GM12891 (cell line): ENCODE measurements at regions not wholly inside any gene's neighbourhood (a gene's known extent, or its start where the extent isn't known, plus 50 kb on each side); places are given as distances from the start of the nearest gene placed in this dataset.

ENCODE experiments used
- PAX5 ChIP-seq: IDR thresholded peaks from 2 replicates; pipeline ENCODE4 v1.6.1; 2011; ENCODE audit warnings: low read length, moderate library complexity, mild to moderate bottlenecking; ENCODE audit not compliant: insufficient read depth, severe bottlenecking
- POLR2A ChIP-seq: IDR thresholded peaks from 2 replicates; pipeline ENCODE4 v1.6.1; 2011; ENCODE audit warnings: low read depth, low read length, control low read depth
- POLR2AphosphoS5 ChIP-seq: IDR thresholded peaks from 2 replicates; pipeline ENCODE4 v1.6.1; 2011; ENCODE audit warnings: low read depth, low read length, control low read depth
- SPI1 ChIP-seq: IDR thresholded peaks from 2 replicates; pipeline ENCODE4 v1.6.1; 2011; ENCODE audit warnings: low read depth, low read length, control low read depth
- TAF1 ChIP-seq: IDR thresholded peaks from 2 replicates; pipeline ENCODE4 v1.6.1; 2011; ENCODE audit warnings: low read depth, low read length, control low read depth

DNA sequence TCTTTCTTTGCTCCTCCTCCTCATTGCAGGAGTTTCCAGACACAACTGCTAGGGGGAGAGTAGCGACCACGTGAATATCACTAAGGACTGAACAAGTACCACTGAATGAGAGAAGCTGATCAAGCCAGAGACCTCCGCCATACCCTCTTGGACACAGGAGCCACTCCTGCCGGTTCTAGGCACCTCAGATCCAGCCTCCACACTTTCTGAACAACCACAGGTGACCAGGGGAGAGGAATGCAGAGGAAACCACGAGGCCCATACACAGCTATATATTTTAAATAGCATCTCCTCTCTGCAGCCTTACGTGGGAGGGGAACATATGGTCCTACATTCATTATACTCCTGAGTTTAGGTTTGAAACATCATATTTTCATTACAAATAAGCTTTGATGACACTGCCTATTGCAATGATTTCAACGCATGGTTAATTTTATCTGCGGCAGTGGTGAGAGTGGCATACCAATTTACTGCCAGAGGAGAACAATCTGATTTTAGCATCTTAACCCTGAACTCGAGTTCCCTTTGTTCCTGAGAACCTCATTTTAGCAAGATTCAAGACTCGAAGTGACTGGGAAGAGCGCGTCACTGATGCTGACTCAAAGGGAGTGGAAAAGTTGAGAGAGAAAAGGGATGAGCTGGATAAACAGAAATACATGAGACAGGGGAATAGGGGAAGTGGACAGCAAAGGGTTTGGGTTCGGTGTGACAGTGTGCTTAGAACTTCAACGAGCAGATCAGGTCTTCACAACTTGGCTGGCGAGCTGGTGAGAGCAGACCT, 231.7 kb upstream of the PPARGC1A start:
- TF ChIP-seq POLR2A = no peak
- no peak for TF ChIP-seq SPI1
- no peak for TF ChIP-seq PAX5
- no peak for TF ChIP-seq TAF1
- no peak for TF ChIP-seq POLR2AphosphoS5
